Epithelial cell of esophagus (primary cell): ENCODE measurements at regions not wholly inside any gene's neighbourhood (a gene's known extent, or its start where the extent isn't known, plus 50 kb on each side); places are given as distances from the start of the nearest gene placed in this dataset.
"Not testable (repeated sequence)": the region's sequence is repeated elsewhere in the genome, so short reads cannot be mapped to it uniquely, and the experiment has no call there.

Experiments
- DNase-seq: peaks from one replicate; pipeline ENCODE4 v3.0.0; 2010; ENCODE audit warnings: low read depth
- H3K4me3 ChIP-seq: 2 replicates; pipeline ENCODE4 v1.5.1; 2011; ENCODE audit warnings: mild to moderate bottlenecking, low read length, control low read depth
- TF ChIP-seq, protein P1 (sequence below): IDR thresholded peaks from 2 replicates; pipeline ENCODE4 v1.5.1; 2011; ENCODE audit warnings: low read depth, mild to moderate bottlenecking, low read length, control low read depth, inconsistent platforms; ENCODE audit not compliant: insufficient read depth; ENCODE audit errors: missing control alignments

DNA sequence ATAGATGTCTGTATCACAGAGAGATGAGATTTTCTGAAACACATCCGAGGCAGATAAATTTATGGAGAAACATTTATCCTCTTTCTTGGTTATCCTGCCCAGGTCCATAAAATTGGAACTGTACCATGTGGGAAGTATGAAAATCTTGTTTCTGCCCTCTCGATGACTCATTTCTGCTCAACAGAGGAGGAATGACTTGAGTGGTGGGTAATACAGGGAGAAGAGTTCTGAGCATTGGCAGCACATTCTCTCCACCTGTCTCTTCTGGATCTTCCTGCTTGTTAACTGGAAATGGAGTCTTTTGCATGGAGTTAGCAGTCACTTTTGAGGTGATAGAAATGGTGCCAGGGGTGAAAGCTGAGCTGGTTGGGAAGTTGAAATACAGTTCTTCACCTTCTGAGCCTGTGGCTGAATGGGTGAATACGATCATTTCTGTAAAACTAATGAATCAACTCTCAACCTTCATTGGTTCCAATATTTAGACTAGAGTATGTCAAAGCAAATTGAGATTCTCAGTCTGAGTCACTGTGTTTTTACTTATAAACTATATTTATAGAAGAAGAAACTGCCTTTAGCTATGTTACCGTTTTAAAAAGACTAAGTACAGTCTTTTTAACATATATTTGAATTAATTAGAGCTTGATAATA, 945.5 kb downstream of the SORCS3 start:
- no peak overlapping the region for H3K4me3 ChIP-seq
- TF ChIP-seq, protein P1, sequence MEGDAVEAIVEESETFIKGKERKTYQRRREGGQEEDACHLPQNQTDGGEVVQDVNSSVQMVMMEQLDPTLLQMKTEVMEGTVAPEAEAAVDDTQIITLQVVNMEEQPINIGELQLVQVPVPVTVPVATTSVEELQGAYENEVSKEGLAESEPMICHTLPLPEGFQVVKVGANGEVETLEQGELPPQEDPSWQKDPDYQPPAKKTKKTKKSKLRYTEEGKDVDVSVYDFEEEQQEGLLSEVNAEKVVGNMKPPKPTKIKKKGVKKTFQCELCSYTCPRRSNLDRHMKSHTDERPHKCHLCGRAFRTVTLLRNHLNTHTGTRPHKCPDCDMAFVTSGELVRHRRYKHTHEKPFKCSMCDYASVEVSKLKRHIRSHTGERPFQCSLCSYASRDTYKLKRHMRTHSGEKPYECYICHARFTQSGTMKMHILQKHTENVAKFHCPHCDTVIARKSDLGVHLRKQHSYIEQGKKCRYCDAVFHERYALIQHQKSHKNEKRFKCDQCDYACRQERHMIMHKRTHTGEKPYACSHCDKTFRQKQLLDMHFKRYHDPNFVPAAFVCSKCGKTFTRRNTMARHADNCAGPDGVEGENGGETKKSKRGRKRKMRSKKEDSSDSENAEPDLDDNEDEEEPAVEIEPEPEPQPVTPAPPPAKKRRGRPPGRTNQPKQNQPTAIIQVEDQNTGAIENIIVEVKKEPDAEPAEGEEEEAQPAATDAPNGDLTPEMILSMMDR = no peak
- DNase-seq = peak; percentile 29

DNA sequence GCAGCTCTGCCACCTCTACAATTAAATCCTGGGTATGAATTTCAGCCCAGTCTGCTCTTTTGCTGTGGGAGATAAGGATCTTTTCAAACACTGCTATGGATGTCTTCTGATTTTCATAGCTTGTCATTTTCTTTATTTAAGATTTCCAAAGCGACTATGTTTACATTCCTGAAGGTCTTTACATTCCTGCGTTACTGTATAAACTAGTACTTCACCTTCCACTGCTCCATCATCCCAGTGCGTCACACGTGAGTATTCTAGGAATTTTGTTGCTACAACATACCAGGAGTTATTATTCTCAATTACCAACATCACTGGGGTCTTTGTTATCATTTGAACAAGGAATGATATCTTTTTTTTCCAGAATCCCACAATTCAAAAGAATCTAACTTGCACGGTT, 944.7 kb downstream of the SORCS3 start:
- TF ChIP-seq, protein P1 = no peak
- peak; percentile 74 for DNase-seq
- H3K4me3 ChIP-seq = no peak overlapping the region

DNA sequence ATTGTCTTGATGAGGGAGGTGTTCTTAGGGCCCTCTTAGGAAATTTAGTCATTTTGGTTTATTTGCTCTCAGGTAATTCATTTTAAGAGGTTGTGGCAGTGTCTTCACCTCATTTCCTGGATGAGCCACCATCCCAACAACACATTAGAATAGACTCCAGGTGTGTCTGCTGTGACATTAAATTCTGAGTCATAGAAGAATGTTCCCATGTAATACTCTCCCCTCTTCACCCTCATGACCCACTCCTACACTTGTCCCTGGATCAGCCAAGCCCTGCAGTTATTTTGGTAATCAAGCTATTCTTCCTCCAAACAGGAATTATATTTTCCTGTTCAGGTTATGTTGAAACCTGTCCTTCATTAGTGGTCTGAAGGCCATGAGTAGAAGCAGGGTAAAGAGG, 944.1 kb downstream of the SORCS3 start:
- H3K4me3 ChIP-seq = no peak overlapping the region
- TF ChIP-seq, protein P1 = no peak
- peak; percentile 69 for DNase-seq

DNA sequence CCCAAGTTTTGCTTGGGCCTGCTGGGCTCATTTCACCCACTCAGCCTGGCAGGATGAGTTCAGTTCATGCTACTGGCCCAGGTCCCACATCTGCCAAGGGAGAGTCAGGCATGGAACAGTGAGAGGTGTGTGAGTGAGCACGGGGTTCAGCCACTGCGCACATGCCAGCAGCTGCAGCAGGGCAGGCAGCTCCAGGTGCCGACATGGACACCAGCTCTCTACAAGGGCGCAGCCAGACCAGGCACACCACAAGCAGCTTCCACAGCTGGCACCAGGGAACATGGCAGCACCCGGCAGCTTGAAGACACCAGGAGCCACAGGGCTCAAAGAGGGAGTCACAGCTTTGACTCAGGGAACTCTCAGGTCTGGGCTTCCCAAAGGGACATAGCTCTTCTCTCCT, 938.0 kb downstream of the SORCS3 start:
- no peak for DNase-seq
- TF ChIP-seq, protein P1 = no peak
- H3K4me3 ChIP-seq = no peak overlapping the region

DNA sequence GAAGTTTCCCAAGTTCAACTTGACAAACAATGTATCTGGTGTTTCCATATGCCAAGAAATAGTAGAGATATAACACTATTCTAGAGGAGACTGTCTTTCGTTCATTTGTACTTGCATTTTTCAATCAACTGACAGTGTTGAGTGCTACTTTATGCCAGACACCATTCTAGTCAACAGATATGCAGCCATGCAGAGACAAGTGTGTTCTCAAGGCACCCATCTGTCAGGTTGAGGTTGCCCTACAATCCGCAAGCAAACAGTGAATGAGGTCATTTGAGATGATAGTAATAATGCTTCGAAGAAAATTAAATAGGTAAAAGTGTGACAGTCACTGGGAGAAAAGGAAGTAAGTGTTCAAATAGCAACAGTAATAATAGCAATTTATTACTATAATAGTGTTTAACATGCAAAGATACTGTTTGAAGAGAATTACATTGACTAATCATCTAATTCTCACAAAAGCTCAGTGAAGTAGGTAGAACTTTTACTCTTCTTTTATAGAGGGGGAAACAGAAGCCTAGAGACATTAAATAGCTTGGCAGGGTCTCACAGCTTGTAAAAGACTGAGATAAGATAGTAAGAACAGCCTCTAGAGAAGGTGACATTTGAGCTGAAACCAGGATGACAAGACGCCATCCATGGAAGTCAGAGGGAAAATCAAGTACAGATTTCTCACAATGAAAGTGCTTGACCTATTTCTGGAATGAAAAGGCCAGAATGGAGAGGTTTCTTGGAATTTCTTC, 936.9 kb downstream of the SORCS3 start:
- TF ChIP-seq, protein P1 = no peak
- no peak for DNase-seq
- H3K4me3 ChIP-seq = no peak overlapping the region

DNA sequence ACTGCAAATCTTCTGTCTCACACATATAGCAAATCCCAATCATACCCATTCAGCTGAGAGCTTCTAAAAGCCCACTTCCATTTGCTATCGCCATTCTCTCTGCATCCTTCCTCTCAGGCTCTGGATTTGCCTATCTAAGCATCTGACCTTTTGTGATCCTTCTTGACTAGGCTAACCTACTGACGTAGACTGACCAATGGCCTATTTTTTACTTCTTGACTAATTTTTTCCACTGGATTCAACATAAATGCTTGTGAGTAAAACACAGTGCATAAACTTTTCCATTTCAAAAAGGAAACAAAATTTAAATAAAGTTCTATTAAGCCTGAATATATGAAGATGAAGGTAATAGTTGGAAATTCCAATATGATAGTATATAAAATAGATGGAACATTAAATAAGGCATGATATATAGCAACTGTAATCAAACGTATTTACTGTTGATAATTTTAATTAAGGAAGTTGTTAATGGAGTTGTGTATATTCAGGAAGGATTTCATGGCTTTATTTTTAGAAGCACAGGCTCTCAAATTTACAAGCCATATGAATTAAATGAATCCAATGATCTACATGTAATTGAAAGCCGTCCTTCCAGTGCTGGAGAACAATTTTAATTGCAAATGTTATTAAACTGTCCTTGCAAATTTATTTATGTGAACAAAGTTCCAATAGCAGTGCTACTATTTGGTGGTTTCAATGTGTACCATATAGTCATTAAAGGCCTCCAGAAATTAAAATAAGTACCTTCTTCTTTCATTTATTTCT, 918.4 kb downstream of the SORCS3 start:
- TF ChIP-seq, protein P1 = no peak
- H3K4me3 ChIP-seq = no peak overlapping the region
- no peak for DNase-seq

DNA sequence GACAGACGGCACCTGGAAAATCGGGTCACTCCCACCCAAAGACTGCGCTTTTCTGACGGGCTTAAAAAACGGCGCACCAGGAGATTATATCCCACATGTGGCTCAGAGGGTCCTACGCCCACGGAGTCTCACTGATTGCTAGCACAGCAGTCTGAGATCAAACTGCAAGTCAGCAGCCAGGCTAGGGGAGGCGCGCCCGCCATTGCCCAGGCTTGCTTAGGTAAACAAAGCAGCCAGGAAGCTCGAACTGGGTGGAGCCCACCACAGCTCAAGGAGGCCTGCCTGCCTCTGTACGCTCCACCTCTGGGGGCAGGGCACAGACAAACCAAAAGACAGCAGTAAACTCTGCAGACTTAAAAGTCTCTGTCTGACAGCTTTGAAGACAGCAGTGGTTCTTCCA, 909.4 kb downstream of the SORCS3 start:
- H3K4me3 ChIP-seq = not testable (repeated sequence)
- peak; percentile 71 for DNase-seq
